ENCODE measurements at regions not wholly inside any gene's neighbourhood (a gene's known extent, or its start where the extent isn't known, plus 50 kb on each side); places are given as distances from the start of the nearest gene placed in this dataset.

DNA sequence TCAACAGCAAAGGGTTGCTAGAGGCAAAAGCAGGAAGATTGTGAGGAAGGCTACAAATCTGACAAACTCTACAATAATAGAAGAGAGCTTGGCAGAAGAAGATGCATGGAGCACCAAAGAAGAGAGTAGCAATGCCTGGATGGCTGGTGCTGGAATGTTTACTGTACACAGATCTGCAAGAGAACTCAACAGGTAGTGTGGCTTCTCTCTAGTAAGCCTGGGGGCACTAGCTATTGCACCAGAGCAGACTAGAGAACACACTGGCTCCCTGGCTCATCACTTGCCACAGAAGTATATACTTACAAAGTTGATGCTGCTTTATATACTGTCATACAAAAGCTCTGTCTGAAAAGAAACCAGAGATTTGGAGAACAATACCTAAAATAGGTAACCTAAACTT, 475.0 kb upstream of the NCAM2 start:
- DNase-seq = no peak
- Histone ChIP-seq H3K9ac (ENCODE audit: low read length) (no peak overlapping the region), H3K9me2 (replicated peaks; ENCODE audit: insufficient read depth, low read length) (no peaks in the 10 kb centered on the region), H3K4me3 (ENCODE audit: low read length) (no peak overlapping the region), H3K27ac (ENCODE audit: low read length) (no peak overlapping the region), H3K27me3 (replicated peaks; ENCODE audit: insufficient read depth, low read length) (no peaks in the 10 kb centered on the region), H3K4me2 (ENCODE audit: low read depth, low read length) (no peak overlapping the region), H2AFZ (ENCODE audit: low read length) (no peak overlapping the region), H3K79me2 (ENCODE audit: low read length) (no peaks in the 10 kb centered on the region), H3K4me1 (ENCODE audit: low read length) (no peaks in the 10 kb centered on the region), H3K36me3 (replicated peaks; ENCODE audit: insufficient read depth, low read length) (no peaks in the 10 kb centered on the region), H3K9me3 (replicated peaks; ENCODE audit: insufficient read depth, low read length) (no peaks in the 10 kb centered on the region), H4K20me1 (ENCODE audit: insufficient read depth, low read length) (no peaks in the 10 kb centered on the region), H3F3A (ENCODE audit: insufficient read depth, low read length) (no peaks in the 10 kb centered on the region)
- TF ChIP-seq, protein P1, sequence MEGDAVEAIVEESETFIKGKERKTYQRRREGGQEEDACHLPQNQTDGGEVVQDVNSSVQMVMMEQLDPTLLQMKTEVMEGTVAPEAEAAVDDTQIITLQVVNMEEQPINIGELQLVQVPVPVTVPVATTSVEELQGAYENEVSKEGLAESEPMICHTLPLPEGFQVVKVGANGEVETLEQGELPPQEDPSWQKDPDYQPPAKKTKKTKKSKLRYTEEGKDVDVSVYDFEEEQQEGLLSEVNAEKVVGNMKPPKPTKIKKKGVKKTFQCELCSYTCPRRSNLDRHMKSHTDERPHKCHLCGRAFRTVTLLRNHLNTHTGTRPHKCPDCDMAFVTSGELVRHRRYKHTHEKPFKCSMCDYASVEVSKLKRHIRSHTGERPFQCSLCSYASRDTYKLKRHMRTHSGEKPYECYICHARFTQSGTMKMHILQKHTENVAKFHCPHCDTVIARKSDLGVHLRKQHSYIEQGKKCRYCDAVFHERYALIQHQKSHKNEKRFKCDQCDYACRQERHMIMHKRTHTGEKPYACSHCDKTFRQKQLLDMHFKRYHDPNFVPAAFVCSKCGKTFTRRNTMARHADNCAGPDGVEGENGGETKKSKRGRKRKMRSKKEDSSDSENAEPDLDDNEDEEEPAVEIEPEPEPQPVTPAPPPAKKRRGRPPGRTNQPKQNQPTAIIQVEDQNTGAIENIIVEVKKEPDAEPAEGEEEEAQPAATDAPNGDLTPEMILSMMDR (IDR thresholded peaks at IDR 0.05; ENCODE audit: low read length) = no peak
- no peak for TF ChIP-seq EZH2phosphoT487 (IDR thresholded peaks at IDR 0.05; ENCODE audit: low read length)
- TF ChIP-seq EZH2 (optimal IDR thresholded peaks at IDR 0.05; ENCODE audit: low read depth, low read length) = no peak

DNA sequence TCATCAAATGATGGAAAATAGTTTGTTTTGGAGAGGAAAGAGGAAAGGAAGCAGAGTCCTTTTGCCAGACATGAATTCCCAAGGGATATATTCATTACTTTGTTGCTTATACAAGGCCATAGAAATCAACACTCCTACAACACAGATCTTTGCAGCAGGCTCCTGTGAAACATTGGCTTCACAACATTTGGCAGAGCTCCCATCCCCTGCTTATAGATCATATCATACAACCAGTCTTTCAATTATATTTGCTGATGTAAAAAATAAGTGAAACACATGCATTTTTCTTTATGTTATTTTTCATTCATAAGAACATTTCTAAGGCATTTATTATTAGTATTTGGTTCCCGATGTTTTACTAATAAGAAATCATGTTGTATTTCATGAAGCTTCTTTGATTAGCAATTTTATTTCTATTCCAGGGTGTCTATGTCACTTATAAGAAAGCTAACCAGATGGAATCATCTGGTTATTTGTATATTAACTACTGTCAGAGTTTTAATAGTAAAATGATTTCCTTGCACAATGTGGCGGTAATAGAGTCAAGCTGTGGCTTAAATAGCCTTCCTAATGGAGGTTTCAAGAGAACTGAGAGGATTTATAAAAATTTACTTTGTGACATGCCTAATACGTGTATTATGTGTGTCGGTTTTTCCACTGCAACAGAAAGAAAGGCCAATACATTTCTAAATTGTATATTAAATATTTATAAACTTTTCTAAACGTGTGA, 470.3 kb upstream of the NCAM2 start:
- Histone ChIP-seq H3K79me2 (ENCODE audit: low read length) (no peaks in the 10 kb centered on the region), H3F3A (ENCODE audit: insufficient read depth, low read length) (no peaks in the 10 kb centered on the region), H3K4me2 (ENCODE audit: low read depth, low read length) (no peak overlapping the region), H3K27me3 (replicated peaks; ENCODE audit: insufficient read depth, low read length) (no peaks in the 10 kb centered on the region), H3K36me3 (replicated peaks; ENCODE audit: insufficient read depth, low read length) (no peaks in the 10 kb centered on the region), H3K9me2 (replicated peaks; ENCODE audit: insufficient read depth, low read length) (no peaks in the 10 kb centered on the region), H2AFZ (ENCODE audit: low read length) (no peak overlapping the region), H3K4me1 (ENCODE audit: low read length) (no peaks in the 10 kb centered on the region), H4K20me1 (ENCODE audit: insufficient read depth, low read length) (no peaks in the 10 kb centered on the region), H3K9ac (ENCODE audit: low read length) (no peak overlapping the region), H3K27ac (ENCODE audit: low read length) (no peak overlapping the region), H3K4me3 (ENCODE audit: low read length) (no peak overlapping the region), H3K9me3 (replicated peaks; ENCODE audit: insufficient read depth, low read length) (no peaks in the 10 kb centered on the region)
- DNase-seq = no peak
- TF ChIP-seq EZH2phosphoT487 (IDR thresholded peaks at IDR 0.05; ENCODE audit: low read length) (no peak), EZH2 (optimal IDR thresholded peaks at IDR 0.05; ENCODE audit: low read depth, low read length) (no peak)
- TF ChIP-seq, protein P1 (IDR thresholded peaks at IDR 0.05; ENCODE audit: low read length) = no peak

- Histone ChIP-seq H3K4me3 (ENCODE audit: low read length) (no peak overlapping the region), H3K79me2 (ENCODE audit: low read length) (no peaks in the 10 kb centered on the region), H4K20me1 (ENCODE audit: insufficient read depth, low read length) (no peaks in the 10 kb centered on the region), H3K4me2 (ENCODE audit: low read depth, low read length) (no peak overlapping the region), H3F3A (ENCODE audit: insufficient read depth, low read length) (no peaks in the 10 kb centered on the region), H3K4me1 (ENCODE audit: low read length) (no peaks in the 10 kb centered on the region), H3K9me3 (replicated peaks; ENCODE audit: insufficient read depth, low read length) (no peaks in the 10 kb centered on the region), H3K9ac (ENCODE audit: low read length) (no peak overlapping the region), H2AFZ (ENCODE audit: low read length) (no peak overlapping the region), H3K27me3 (replicated peaks; ENCODE audit: insufficient read depth, low read length) (no peaks in the 10 kb centered on the region), H3K36me3 (replicated peaks; ENCODE audit: insufficient read depth, low read length) (no peaks in the 10 kb centered on the region), H3K27ac (ENCODE audit: low read length) (no peak overlapping the region), H3K9me2 (replicated peaks; ENCODE audit: insufficient read depth, low read length) (no peaks in the 10 kb centered on the region)
- TF ChIP-seq, protein P1 (IDR thresholded peaks at IDR 0.05; ENCODE audit: low read length) = no peak
- TF ChIP-seq EZH2phosphoT487 (IDR thresholded peaks at IDR 0.05; ENCODE audit: low read length) (no peak), EZH2 (optimal IDR thresholded peaks at IDR 0.05; ENCODE audit: low read depth, low read length) (no peak)
- DNase-seq = no peak
Observed at GRCh38 chr21:20537130-20537529, 461.1 kb upstream of the NCAM2 start.

Measured in MM.1S (cell line).